HepG2 (cell line): ENCODE measurements at regions not wholly inside any gene's neighbourhood (a gene's known extent, or its start where the extent isn't known, plus 50 kb on each side); places are given as distances from the start of the nearest gene placed in this dataset.

ENCODE experiments used
- ATAC-seq: fragments of 200-7000 bp; cut with Tn5 transposase; 3 replicates; pipeline ENCODE4 v1.9.1; 2020; ENCODE audit warnings: mild to moderate bottlenecking, moderate library complexity
- BruUV-seq: library from RNA; stranded (reverse); fragments of 400-500 nt; replicated peaks from 2 replicates; lab custom pipeline; 2021; lab: Mats Ljungman, UMichigan
- CTCF ChIA-PET: fragments of 300-600 bp; formaldehyde crosslinking; extraction: SDS; loops from one replicate; lab custom pipeline; 2021; ENCODE audit warnings: low total read pairs, inconsistent platforms, low intra/inter-chr PET ratio; lab: Yijun Ruan, JAX
- POLR2A ChIA-PET: fragments of 350-600 bp; sonication (Branson Sonifier 250); formaldehyde crosslinking; loops from one replicate; lab custom pipeline; 2020; ENCODE audit warnings: antibody characterized with exemption, inconsistent platforms; lab: Yijun Ruan, JAX
- DNase-seq: peaks from one replicate; pipeline ENCODE4 v3.0.0-alpha.2; 2015; ENCODE audit warnings: low spot score
- FAIRE-seq: peaks from 3 replicates; lab custom pipeline; 2011; peaks lifted over from hg19 to GRCh38; lab: Jason Lieb, UNC
- H2AFZ ChIP-seq: one replicate; pipeline ENCODE4 v1.6.1; 2011; ENCODE audit warnings: low read length, inconsistent platforms
- H3K27ac ChIP-seq: fragments of 300-600 bp; 3 replicates; pipeline ENCODE4 v1.8.0; 2011; ENCODE audit warnings: mixed run types, mild to moderate bottlenecking, mixed read lengths, low read length, inconsistent platforms; ENCODE audit not compliant: insufficient read depth; ENCODE audit errors: extremely low read length
- H3K27me3 ChIP-seq, 2 experiments: fragments of 200-600 bp in 1 of 2; 2 replicates in 1 of 2; 3 replicates in 1 of 2; pipeline versions ENCODE4 v1.6.0 to v1.8.0; 2011; ENCODE audit warnings: low read length in 2 of 2, mild to moderate bottlenecking in 2 of 2, moderate library complexity in 2 of 2, inconsistent platforms in 1 of 2; ENCODE audit not compliant: insufficient read depth in 2 of 2, control insufficient read depth in 1 of 2
- H3K36me3 ChIP-seq, 2 experiments: fragments of 200-600 bp in 1 of 2; replicated peaks in 1 of 2; 2 replicates in 1 of 2; 3 replicates in 1 of 2; pipeline versions ENCODE4 v1.5.1 to v1.8.0; 2011; ENCODE audit warnings: low read length in 2 of 2, inconsistent platforms in 1 of 2; ENCODE audit not compliant: insufficient read depth in 2 of 2, control insufficient read depth in 1 of 2
- H3K4me1 ChIP-seq: 2 replicates; pipeline ENCODE4 v1.5.1; 2012; ENCODE audit warnings: low read length, inconsistent platforms; ENCODE audit not compliant: insufficient read depth
- H3K4me2 ChIP-seq: 2 replicates; pipeline ENCODE4 v1.6.0; 2011; ENCODE audit warnings: low read depth, low read length, inconsistent platforms
- H3K4me3 ChIP-seq, 3 experiments: fragments of 200-600 bp in 1 of 3; sonication (generic), shearing (Covaris generic) in 1 of 3; replicated peaks in 1 of 3; 2 replicates each; pipeline ENCODE4 v1.5.1; 2011 to 2016; ENCODE audit warnings: low read length in 3 of 3, inconsistent platforms in 2 of 3, low read depth in 2 of 3, mild to moderate bottlenecking in 2 of 3, control low read depth in 1 of 3, mixed read lengths in 1 of 3; ENCODE audit not compliant: insufficient read depth in 1 of 3
- H3K79me2 ChIP-seq: one replicate; pipeline ENCODE4 v1.6.1; 2011; ENCODE audit warnings: low read length, inconsistent platforms; ENCODE audit not compliant: insufficient read depth
- H3K9ac ChIP-seq: 2 replicates; pipeline ENCODE4 v1.6.0; 2011; ENCODE audit warnings: mild to moderate bottlenecking, low read depth, low read length, inconsistent platforms; ENCODE audit not compliant: insufficient read depth
- H3K9me3 ChIP-seq: 2 replicates; pipeline ENCODE4 v1.5.1; 2012; ENCODE audit warnings: mild to moderate bottlenecking, low read length
- H4K20me1 ChIP-seq: 2 replicates; pipeline ENCODE4 v1.6.0; 2011; ENCODE audit warnings: inconsistent platforms, mild to moderate bottlenecking, low read length, moderate library complexity; ENCODE audit not compliant: insufficient read depth
- EP300 ChIP-seq, 3 experiments: sonication (generic) in 1 of 3; formaldehyde crosslinking in 1 of 3; IDR thresholded peaks; 2 replicates each; pipeline versions ENCODE4 v1.5.1 to v1.6.1; 2011 to 2020; ENCODE audit warnings: low read depth in 2 of 3, low read length in 2 of 3, borderline replicate concordance in 1 of 3, improper control_type of control experiment in 1 of 3, mild to moderate bottlenecking in 1 of 3, missing genetic modification reagents in 1 of 3, moderate library complexity in 1 of 3
- MNT ChIP-seq: fragments of 450-650 bp; IDR thresholded peaks from 2 replicates; pipeline ENCODE4 v1.6.1; 2016
- ZNF549 ChIP-seq: sonication (generic); formaldehyde crosslinking; IDR thresholded peaks from 2 replicates; pipeline ENCODE4 v1.5.0; 2020; ENCODE audit warnings: missing genetic modification reagents
- ZNF687 ChIP-seq: sonication (generic); formaldehyde crosslinking; IDR thresholded peaks from 2 replicates; pipeline ENCODE4 v1.5.1; 2020; ENCODE audit warnings: mild to moderate bottlenecking, missing genetic modification reagents, moderate library complexity
- WGBS: methylation state at CpG from one replicate; pipeline ENCODE4 v1.1.6; 2017; ENCODE audit warnings: low lambda C conversion rate; 5-methylcytosine and 5-hydroxymethylcytosine counted together
- in situ Hi-C: cut with HindIII; loops from 2 replicates; pipeline ENCODE4 v1.10.0; 2017; ENCODE audit warnings: low pct_unique_long_range_greater_than_20kb; ENCODE audit not compliant: extremely low pct_ligation_motif_present
- intact Hi-C: fragments of 100-400 bp; cut with micrococcal nuclease; formaldehyde crosslinking; loops from one replicate; pipeline ENCODE4 v1.10.0; 2022; ENCODE audit not compliant: unreplicated experiment

- FAIRE-seq = no peak
- intact Hi-C loops (no loop called here), in situ Hi-C loops (no loop called here)
- no peaks in the 10 kb centered on the region for H3K79me2 ChIP-seq
- ChIA-PET CTCF (no interaction called here), POLR2A (no interaction called here)
- H3K9ac ChIP-seq = no peak overlapping the region
- no peaks in the 10 kb centered on the region for H3K36me3 ChIP-seq
- H3K4me2 ChIP-seq = no peak overlapping the region
- peak; percentile 13; the same call in 1 of the 3 replicates for ATAC-seq
- no peak overlapping the region for H3K4me3 ChIP-seq
- H3K9me3 ChIP-seq = no peaks in the 10 kb centered on the region
- H4K20me1 ChIP-seq = no peaks in the 10 kb centered on the region
- BruUV-seq = no TSS peak
- H3K27me3 ChIP-seq = peaks cover 3 to 36% of the 10 kb centered on the region in 2 experiments; a peak in 4 of 5 replicates
- no peak for DNase-seq
- 54% methylated on average over 22 of the region's 29 CpGs for WGBS
- TF ChIP-seq MNT (0 out of 2 replicates have a peak, but pooled peaks have one; percentile 6), ZNF549 (no peak), EP300 (IDR thresholded peaks at IDR 0.05; ENCODE audit: low read depth in 2 of 2, low read length in 2 of 2) (no peak), EP300 (CRISPR knock-in tag; IDR thresholded peaks at IDR 0.05; ENCODE audit: borderline replicate concordance) (no peak), ZNF687 (CRISPR knock-in tag) (no peak)
- no peak overlapping the region for H3K27ac ChIP-seq
- no peak overlapping the region for H2AFZ ChIP-seq
- H3K4me1 ChIP-seq = no peaks in the 10 kb centered on the region
Observed at GRCh38 chr2:2642906-2643890, 312.1 kb upstream of the MYT1L start.
